NCI-H2029 (cell line): ENCODE measurements at regions not wholly inside any gene's neighbourhood (a gene's known extent, or its start where the extent isn't known, plus 50 kb on each side); places are given as distances from the start of the nearest gene placed in this dataset.

Experiments used
- DNase-seq: peaks from one replicate; lab custom pipeline; 2025; lab: John Stamatoyannopoulos, UW

DNA sequence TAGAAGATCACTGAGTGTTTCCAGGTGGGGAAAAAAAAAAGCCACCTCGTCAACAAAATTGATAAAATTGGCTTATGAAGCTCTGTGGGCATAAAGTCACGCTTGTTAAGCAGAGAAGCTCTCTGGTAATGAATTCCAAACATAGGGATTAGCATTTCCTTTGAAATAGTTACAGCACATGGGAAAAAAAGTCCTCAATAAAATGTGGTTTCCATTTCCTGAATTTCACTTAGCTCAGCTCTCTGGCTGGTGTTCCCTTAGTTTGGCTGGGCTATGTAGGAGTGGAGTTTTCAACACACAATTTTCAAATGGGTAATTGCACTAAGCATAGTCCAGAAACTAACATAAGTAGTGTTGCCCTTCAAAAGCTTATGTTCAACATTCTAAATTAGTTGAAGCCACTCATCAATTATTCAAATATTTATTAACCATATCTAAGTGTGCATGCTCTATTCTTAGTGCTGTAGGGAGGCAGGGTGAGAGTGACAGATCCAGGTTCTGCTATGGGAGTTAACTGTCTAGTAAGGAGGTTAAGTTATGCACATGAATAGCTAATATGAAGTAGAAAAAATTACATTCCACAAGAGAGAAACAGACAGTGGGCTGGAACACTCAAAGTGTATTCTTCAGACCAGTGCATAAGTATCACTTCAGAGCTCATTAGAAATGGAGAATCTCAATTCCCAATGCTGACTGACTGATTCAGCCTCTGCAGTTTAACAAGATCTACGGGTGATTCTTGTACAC, 445.7 kb downstream of the SMARCA1 start:
- no peak for DNase-seq

- no peak for DNase-seq
These were observed 451.9 kb downstream of the SMARCA1 start for GRCh38 chrX:129071390-129071789.

DNA sequence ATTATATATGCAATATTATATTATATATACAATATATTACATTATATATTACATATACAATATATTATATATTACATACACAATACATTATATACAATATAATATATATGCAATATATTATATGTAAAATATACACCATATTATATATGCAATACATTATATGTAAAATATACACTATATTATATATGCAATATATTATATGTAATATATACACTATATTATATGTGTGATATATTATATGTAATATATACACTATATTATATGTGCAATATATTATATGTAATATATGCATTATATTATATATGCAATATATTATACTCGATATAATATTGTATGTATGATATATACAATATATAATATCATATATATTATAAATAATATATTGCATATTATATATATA, 457.4 kb downstream of the SMARCA1 start:
- no peak for DNase-seq

GRCh38 chrX:129058405-129058804, 464.9 kb downstream of the SMARCA1 start:
- no peak for DNase-seq

- DNase-seq: no peak
These were observed 480.2 kb downstream of the SMARCA1 start for GRCh38 chrX:129043138-129043537.

- no peak for DNase-seq
These were observed 482.0 kb downstream of the SMARCA1 start for GRCh38 chrX:129041319-129041718.

DNA sequence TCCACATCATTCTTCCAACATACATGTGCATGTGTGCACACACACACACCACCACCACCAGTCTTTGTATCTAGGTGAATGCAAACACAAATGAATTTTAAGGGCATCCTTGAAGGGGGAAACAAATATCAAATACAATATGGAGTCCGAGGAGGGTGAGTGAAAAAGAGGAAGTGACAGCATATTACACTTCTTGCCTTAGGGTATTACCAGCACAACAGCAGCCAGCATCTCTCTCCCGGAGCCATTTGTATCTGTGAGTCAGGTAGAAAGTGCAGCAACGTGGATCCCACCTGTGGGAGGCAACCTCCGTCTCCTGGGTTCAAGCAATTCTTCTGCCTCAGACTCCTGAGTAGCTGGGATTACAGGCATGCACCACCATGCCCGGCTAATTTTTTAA, 483.2 kb downstream of the SMARCA1 start:
- DNase-seq: no peak

- DNase-seq: no peak
These were observed 484.1 kb downstream of the SMARCA1 start for GRCh38 chrX:129039176-129039575.

GRCh38 chrX:129037389-129037788, 485.9 kb downstream of the SMARCA1 start:
- DNase-seq: no peak

GRCh38 chrX:129035180-129035579, 488.1 kb downstream of the SMARCA1 start:
- no peak for DNase-seq

DNA sequence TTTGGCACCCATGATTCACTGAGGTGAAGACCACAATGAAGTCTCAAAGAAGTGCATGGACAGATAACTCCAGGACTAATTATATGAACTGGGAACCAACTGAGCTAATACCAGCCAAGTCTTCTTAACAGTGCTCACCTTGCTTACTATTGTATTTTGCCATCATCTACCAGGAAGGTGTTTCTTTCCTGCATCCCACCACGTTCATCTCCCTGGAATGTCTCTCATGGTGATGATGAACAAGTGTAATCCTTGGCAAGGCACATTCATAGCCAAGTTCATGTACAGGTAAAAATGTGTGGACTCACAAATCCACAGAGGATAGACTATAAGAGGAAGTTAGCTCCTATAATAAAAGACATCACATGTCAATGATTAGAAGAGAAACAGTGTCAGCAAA, 489.1 kb downstream of the SMARCA1 start:
- DNase-seq: no peak

DNA sequence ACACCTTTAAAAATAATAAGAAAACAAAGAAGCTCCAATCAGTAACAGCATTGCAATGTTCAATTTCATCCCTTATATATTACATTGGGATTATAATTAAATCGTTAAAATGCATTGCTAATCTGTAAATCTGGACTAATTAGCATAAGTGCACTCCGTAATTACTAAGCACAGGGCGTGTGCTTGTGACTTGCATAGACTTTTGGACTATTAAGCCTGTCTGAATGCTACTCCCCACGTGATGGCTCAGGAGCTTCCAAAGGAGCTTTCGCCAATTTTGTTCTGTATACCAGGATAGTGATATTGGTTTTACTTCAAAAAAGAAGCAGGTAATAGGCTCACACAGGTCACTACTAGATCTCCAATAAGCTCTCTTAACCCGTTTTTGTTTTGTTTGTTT, 497.1 kb downstream of the SMARCA1 start:
- DNase-seq: no peak

GRCh38 chrX:129025376-129025775, 497.9 kb downstream of the SMARCA1 start:
- DNase-seq: no peak

DNA sequence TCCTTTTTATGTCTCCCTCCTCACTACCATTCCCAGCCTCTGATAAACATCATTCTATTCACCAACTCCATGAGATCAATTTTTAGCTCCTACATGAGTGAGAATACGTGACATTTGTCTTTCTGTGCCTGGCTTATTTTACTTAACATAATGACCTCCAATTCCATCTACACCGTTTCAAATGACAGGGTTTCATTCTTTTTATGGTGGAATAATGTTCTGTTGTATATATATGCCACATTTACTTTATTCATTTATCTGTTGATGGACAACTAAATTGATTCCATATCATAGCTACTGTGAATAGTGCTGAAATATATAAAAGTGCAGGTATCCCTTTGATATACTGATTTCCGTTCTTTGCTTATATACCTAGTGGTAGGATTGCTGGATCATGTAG, 503.9 kb downstream of the SMARCA1 start:
- no peak for DNase-seq

DNA sequence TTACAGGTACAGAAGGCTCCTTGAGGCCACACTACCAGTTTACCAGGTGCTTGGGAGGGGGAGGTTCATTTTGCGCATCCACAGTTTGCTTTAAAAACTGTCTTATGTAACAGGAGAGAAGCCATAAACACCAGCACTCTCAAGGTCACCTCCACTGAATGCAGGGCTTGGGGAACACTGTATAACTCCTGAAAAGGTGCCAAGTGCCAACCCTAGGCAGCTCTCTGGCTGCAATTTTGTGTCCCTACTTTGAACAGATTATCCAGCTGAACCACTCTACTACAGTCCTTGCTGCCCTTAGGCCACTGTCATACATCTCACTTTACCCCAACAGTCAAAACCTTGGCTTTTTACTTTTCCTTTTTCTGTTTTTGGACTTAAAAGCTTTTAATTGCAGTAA, 507.9 kb downstream of the SMARCA1 start:
- DNase-seq: peak; percentile 0

DNA sequence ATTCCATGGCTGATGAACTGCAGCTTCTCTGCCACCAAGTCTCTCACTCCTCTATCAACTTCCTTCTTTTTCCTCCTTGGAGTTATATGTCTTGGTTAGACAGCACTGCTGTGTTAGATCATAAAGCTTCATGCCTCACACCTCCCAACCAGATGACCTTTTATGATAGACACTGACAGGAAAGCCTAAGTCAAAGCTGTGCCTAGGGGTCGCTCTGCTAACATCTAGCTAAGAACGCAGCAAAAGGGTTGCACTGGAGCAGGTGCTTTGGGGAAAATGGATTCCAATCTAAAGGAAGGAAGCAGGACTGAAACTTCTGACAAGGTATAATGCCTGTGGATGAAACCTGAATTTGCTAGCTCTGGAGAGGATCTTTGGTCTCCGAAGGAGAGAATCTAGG, 509.7 kb downstream of the SMARCA1 start:
- no peak for DNase-seq

GRCh38 chrX:129007631-129008030, 515.7 kb downstream of the SMARCA1 start:
- DNase-seq: no peak

DNA sequence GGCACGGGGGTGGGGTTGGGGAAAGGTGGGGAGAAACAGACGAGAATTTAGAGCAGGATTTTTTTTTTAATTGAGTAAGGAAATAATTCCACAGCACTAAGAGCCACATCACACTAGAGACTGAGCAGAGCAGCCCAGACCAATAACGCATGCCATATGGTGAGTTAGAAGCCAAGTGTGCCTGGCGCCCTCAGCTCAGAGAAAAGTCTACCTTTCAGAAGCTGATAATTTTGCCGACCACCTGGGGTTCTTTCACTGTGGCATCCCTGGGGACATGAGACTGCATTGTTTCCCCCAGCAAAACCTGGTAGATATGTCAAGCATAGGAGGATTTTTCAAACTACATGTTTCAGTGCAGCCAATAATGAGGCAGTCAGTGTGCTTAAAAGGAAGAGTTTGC, 516.8 kb downstream of the SMARCA1 start:
- no peak for DNase-seq

GRCh38 chrX:129000797-129001196, 522.5 kb downstream of the SMARCA1 start:
- DNase-seq: peak; percentile 2

DNA sequence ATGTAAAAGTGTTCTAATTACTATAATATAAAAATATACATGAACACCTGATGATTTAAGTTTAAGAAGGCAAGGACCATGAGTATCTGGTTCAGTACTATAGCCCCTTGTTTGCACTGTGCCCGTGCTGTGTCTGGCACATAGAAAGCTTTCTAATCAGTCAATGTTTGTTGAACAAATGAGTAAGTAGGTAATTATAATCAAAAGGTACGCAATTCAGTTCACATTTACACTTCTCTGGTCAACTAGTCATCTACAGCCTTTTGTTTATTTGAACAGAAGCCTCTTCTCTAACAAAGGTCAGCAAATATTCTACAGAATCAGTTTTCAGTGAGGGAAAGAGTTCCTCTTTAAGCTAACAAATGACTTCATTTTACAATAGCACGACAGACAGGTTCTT, 523.3 kb downstream of the SMARCA1 start:
- peak; percentile 84 for DNase-seq

DNA sequence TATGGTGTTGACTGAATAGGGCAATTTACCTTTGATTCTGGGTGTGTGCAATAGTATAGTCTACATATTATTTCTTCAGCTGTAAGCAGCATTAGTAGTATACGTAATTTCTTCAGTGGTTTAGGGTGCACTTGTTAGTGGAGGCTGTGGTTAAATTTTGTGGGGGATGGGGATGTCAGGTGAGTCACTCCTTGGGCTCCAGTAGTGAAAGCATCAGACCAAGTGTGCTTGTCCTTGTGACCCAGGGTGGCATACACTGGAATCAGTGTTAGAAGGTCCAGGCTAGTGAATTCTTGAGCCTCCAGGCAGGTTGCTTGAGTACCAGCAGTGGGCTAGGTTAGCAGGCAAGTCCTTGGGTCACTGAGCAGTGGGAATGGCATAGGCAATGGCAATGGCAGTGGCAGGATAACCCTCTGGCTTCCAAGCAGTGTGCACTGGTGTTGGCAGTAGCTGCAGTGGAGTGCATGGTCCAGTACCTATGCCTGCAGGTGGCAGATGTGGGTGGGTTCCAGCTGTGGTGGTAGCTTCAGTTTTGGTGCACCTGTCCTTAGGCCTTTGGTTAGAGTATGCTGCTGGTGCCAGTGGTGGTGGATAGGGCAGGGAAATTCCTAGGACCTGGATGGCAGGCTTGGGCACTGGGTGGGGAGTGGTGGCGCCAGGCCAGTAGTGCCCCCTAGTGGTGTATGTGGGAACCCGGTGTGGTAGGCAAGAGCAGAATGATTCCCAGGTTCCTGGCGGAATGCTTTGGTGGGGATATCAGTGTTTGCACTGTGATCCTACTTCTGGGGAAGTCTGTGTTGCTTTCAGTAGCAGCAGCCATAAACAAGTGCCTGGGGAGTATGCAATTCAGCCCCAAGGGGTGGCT, 531.0 kb downstream of the SMARCA1 start:
- no peak for DNase-seq

GRCh38 chrX:128975745-128976144, 547.5 kb downstream of the SMARCA1 start:
- peak; percentile 8 for DNase-seq

GRCh38 chrX:128973033-128973432, 550.3 kb downstream of the SMARCA1 start:
- no peak for DNase-seq
